ENCODE measurements at regions not wholly inside any gene's neighbourhood (a gene's known extent, or its start where the extent isn't known, plus 50 kb on each side); places are given as distances from the start of the nearest gene placed in this dataset.

GRCh38 chr2:216570357-216570756, 62.9 kb upstream of the IGFBP2 start:
- ATAC-seq (no peak), DNase-seq (ENCODE audit: extremely low read depth in 1 of 4, low spot score in 3 of 4) (no peak), FAIRE-seq (no peak)
- 0% methylated on average over 1 of the region's 1 CpG for WGBS (ENCODE audit: insufficient coverage, low coverage, missing lambda C conversion rate)
- Histone ChIP-seq H4K20me1 (replicated peaks; ENCODE audit: control insufficient read depth, insufficient read depth, low read length) (no peaks in the 10 kb centered on the region), H3K36me3 (ENCODE audit: control insufficient read depth, insufficient read depth, low read length) (no peaks in the 10 kb centered on the region), H3K9ac (ENCODE audit: insufficient read depth in 1 of 2, low read depth in 2 of 2, low read length in 2 of 2) (no peak overlapping the region), H3K4me3 (no peak overlapping the region), H2AFZ (ENCODE audit: low read depth, low read length) (no peak overlapping the region), H3K9me3 (replicated peaks; ENCODE audit: control insufficient read depth, insufficient read depth, low read depth, low read length) (no peaks in the 10 kb centered on the region), H3K27me3 (ENCODE audit: control insufficient read depth in 2 of 2, insufficient read depth in 2 of 2, low read length in 2 of 2) (peaks cover 4 to 22% of the 10 kb centered on the region in 2 experiments; a peak in 3 of 5 replicates), H3K4me1 (replicated peaks in 1 of 2; ENCODE audit: control insufficient read depth in 2 of 2, insufficient read depth in 2 of 2, low read length in 2 of 2) (no peaks in the 10 kb centered on the region), H3K27ac (ENCODE audit: extremely low read depth, low read depth, low read length) (no peak overlapping the region), H3K4me2 (ENCODE audit: insufficient read depth, low read length) (no peak overlapping the region), H3K9me1 (ENCODE audit: control insufficient read depth, insufficient read depth, low read length) (no peaks in the 10 kb centered on the region), H3K79me2 (ENCODE audit: control insufficient read depth, insufficient read depth, low read length) (no peaks in the 10 kb centered on the region)
- TF ChIP-seq ZSCAN29 (IDR thresholded peaks at IDR 0.05) (no peak), ZNF121 (CRISPR knock-in tag; conservative IDR thresholded peaks at IDR 0.05) (peak; percentile 48)
- no TSS peak for BruUV-seq (replicated peaks)
- intact Hi-C loops (cut with micrococcal nuclease), result no loop called here
- in situ Hi-C loops (cut with MboI), result no loop called here
- POLR2A ChIA-PET, result no interaction called here
- CTCF ChIA-PET (ENCODE audit: low intra/inter-chr PET ratio), result no interaction called here

DNA sequence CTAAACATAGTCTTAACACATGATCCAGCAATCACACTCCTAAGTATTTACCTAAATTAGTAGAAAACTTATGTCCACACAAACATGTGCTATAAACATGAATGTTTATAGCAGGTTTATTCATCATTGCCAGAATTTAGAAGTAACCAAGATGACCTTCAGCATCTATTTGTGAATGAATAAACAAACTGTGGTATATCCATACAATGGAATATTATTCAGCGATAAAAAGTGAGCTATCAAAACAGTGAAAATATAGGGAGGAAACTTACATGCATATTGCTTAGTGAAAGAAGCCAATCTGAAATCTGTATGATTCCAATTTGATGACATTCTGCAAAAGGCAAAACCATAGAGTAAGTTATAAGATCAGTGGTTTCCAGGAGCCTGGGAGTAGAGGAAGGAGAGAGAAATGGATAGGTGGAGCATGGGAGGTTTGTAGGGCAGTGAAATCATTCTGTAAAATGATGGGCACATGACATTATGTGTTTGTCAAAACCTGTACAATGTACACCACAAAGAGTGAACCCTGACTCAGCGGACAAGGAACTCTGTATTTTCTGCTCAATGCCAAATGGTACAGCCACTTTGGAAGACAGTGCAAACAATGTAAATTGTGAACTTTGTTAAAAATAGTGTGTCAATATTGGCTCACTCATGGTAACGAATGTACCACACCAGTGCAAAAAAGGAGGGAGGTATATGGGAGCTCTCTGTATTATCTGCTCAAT, 61.9 kb upstream of the IGFBP2 start:
- no peaks in the 10 kb centered on the region for H3K36me3 ChIP-seq (ENCODE audit: control insufficient read depth, insufficient read depth, low read length)
- FAIRE-seq, result no peak
- no peak overlapping the region for H2AFZ ChIP-seq (ENCODE audit: low read depth, low read length)
- H3K9ac ChIP-seq (ENCODE audit: insufficient read depth in 1 of 2, low read depth in 2 of 2, low read length in 2 of 2), result no peak overlapping the region
- H3K9me1 ChIP-seq (ENCODE audit: control insufficient read depth, insufficient read depth, low read length), result no peaks in the 10 kb centered on the region
- no peaks in the 10 kb centered on the region for H4K20me1 ChIP-seq (replicated peaks; ENCODE audit: control insufficient read depth, insufficient read depth, low read length)
- H3K9me3 ChIP-seq (replicated peaks; ENCODE audit: control insufficient read depth, insufficient read depth, low read depth, low read length), result no peaks in the 10 kb centered on the region
- no peaks in the 10 kb centered on the region for H3K79me2 ChIP-seq (ENCODE audit: control insufficient read depth, insufficient read depth, low read length)
- POLR2A ChIA-PET, result no interaction called here
- no peak for DNase-seq (ENCODE audit: extremely low read depth in 1 of 4, low spot score in 3 of 4)
- 6% methylated on average over 3 of the region's 3 CpGs for WGBS (ENCODE audit: insufficient coverage, low coverage, missing lambda C conversion rate)
- BruUV-seq (replicated peaks), result no TSS peak
- H3K27me3 ChIP-seq (ENCODE audit: control insufficient read depth in 2 of 2, insufficient read depth in 2 of 2, low read length in 2 of 2), result peaks cover 0 to 13% of the 10 kb centered on the region in 2 experiments; a peak in 2 of 5 replicates
- in situ Hi-C loops (cut with MboI) (no loop called here), intact Hi-C loops (cut with micrococcal nuclease) (no loop called here)
- TF ChIP-seq EGR1 (conservative IDR thresholded peaks at IDR 0.05) (no peak), ZNF146 (CRISPR knock-in tag; IDR thresholded peaks at IDR 0.05; ENCODE audit: unreplicated experiment) (peak; percentile 44), ZBTB2 (IDR thresholded peaks at IDR 0.05) (no peak)
- H3K4me2 ChIP-seq (ENCODE audit: insufficient read depth, low read length), result no peak overlapping the region
- H3K4me3 ChIP-seq, result no peak overlapping the region
- H3K27ac ChIP-seq (ENCODE audit: extremely low read depth, low read depth, low read length), result no peak overlapping the region
- no peak for ATAC-seq
- no peaks in the 10 kb centered on the region for H3K4me1 ChIP-seq (replicated peaks in 1 of 2; ENCODE audit: control insufficient read depth in 2 of 2, insufficient read depth in 2 of 2, low read length in 2 of 2)
- CTCF ChIA-PET (ENCODE audit: low intra/inter-chr PET ratio), result no interaction called here
